KMS-11 (cell line): ENCODE measurements at regions not wholly inside any gene's neighbourhood (a gene's known extent, or its start where the extent isn't known, plus 50 kb on each side); places are given as distances from the start of the nearest gene placed in this dataset.

ENCODE experiments used
- H2AFZ ChIP-seq: fragments of 200-600 bp; sonication (generic); 2 replicates; pipeline ENCODE4 v1.6.1; 2016; ENCODE audit warnings: antibody characterized with exemption, mixed run types, low read depth
- H3K27ac ChIP-seq: fragments of 200-600 bp; sonication (generic); 2 replicates; pipeline ENCODE4 v1.6.1; 2016; ENCODE audit warnings: mild to moderate bottlenecking, mixed run types
- H3K27me3 ChIP-seq: fragments of 200-600 bp; sonication (generic); 2 replicates; pipeline ENCODE4 v1.6.1; 2017; ENCODE audit warnings: mild to moderate bottlenecking, low read depth, mixed run types, moderate library complexity; ENCODE audit not compliant: insufficient read depth
- H3K36me3 ChIP-seq: fragments of 200-600 bp; sonication (generic); 2 replicates; pipeline ENCODE4 v1.6.1; 2017; ENCODE audit warnings: mild to moderate bottlenecking, mixed run types; ENCODE audit not compliant: insufficient read depth
- H3K4me1 ChIP-seq: fragments of 200-600 bp; sonication (generic); 2 replicates; pipeline ENCODE4 v1.6.1; 2016; ENCODE audit warnings: mild to moderate bottlenecking, low read depth, mixed run types; ENCODE audit not compliant: poor library complexity, severe bottlenecking
- H3K4me2 ChIP-seq: fragments of 200-600 bp; sonication (generic); 2 replicates; pipeline ENCODE4 v1.7.0; 2016; ENCODE audit warnings: mild to moderate bottlenecking, mixed run types
- H3K4me3 ChIP-seq: fragments of 200-600 bp; sonication (generic); IDR thresholded peaks from 2 replicates; pipeline ENCODE4 v1.6.1; 2017; ENCODE audit warnings: low read depth, low read length, mixed read lengths; ENCODE audit not compliant: insufficient read depth
- H3K79me2 ChIP-seq: fragments of 200-600 bp; sonication (generic); 2 replicates; pipeline ENCODE4 v1.6.1; 2016; ENCODE audit warnings: low read depth, mixed run types; ENCODE audit not compliant: insufficient read depth
- H3K9ac ChIP-seq: fragments of 200-600 bp; sonication (generic); 2 replicates; pipeline ENCODE4 v1.6.1; 2016; ENCODE audit warnings: mild to moderate bottlenecking, mixed run types
- H4K20me1 ChIP-seq: fragments of 200-600 bp; sonication (generic); 2 replicates; pipeline ENCODE4 v1.6.1; 2016; ENCODE audit warnings: mild to moderate bottlenecking, mixed run types; ENCODE audit not compliant: insufficient read depth
- CTCF ChIP-seq: fragments of 200-600 bp; sonication (generic); conservative IDR thresholded peaks from 2 replicates; pipeline ENCODE4 v1.6.1; 2017; ENCODE audit warnings: low read depth, mild to moderate bottlenecking, antibody characterized with exemption, low read length, moderate library complexity, mixed read lengths

DNA sequence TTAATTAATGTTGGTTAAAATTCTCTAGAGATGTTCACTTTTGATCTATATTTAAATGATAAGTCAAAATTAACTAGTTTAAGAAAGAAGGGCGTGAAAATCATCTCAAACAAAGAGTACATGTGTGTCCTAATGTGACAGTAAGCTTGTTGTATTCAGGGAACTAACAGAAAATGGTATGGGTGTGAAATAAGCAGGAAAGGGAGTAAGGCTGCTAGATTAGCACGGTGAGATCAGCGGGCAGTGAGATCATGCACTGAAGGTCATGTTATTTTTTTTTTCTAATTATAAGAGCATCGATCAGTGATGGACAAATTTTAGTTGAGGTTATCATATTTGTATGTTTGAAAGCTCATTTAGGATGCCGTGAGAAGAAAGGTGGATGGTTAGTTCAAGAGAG is 430.8 kb downstream of the DIPK2A start:
- no peaks in the 10 kb centered on the region for H3K36me3 ChIP-seq
- no peaks in the 10 kb centered on the region for H3K79me2 ChIP-seq
- no peak overlapping the region for H2AFZ ChIP-seq
- H4K20me1 ChIP-seq, result no peaks in the 10 kb centered on the region
- TF ChIP-seq CTCF, result no peak
- H3K4me3 ChIP-seq, result no peak overlapping the region
- no peak overlapping the region for H3K27ac ChIP-seq
- no peak overlapping the region for H3K4me2 ChIP-seq
- no peaks in the 10 kb centered on the region for H3K4me1 ChIP-seq
- no peak overlapping the region for H3K9ac ChIP-seq
- no peaks in the 10 kb centered on the region for H3K27me3 ChIP-seq

DNA sequence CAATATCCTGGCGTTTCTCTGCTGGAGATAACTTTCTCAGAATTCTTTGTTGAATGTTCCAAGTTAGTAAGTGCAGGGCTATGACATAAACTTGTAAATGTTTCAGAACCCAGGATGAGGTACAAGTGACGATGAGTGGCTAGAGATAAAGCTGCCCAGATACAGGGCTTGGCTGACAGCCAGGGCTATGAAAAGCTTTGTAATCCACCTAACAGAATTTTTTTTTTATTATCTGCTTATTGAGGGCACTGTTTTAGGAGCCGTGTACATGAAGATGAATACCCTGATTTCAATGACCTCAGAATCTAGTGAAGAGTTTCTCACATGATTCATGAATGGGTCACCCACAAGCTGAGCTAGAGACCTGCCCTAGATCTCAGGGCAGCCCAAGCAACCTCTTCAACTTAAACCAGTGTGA is 431.4 kb downstream of the DIPK2A start:
- Histone ChIP-seq H3K79me2 (no peaks in the 10 kb centered on the region), H3K4me3 (no peak overlapping the region), H3K4me2 (no peak overlapping the region), H3K4me1 (no peaks in the 10 kb centered on the region), H3K36me3 (no peaks in the 10 kb centered on the region), H3K27ac (no peak overlapping the region), H2AFZ (no peak overlapping the region), H3K9ac (no peak overlapping the region), H3K27me3 (no peaks in the 10 kb centered on the region), H4K20me1 (no peaks in the 10 kb centered on the region)
- no peak for TF ChIP-seq CTCF

- no peak overlapping the region for H3K9ac ChIP-seq
- no peaks in the 10 kb centered on the region for H3K27me3 ChIP-seq
- no peak for TF ChIP-seq CTCF
- no peaks in the 10 kb centered on the region for H3K36me3 ChIP-seq
- H3K4me1 ChIP-seq, result no peaks in the 10 kb centered on the region
- no peak overlapping the region for H3K4me3 ChIP-seq
- no peak overlapping the region for H3K27ac ChIP-seq
- H3K4me2 ChIP-seq, result no peak overlapping the region
- H3K79me2 ChIP-seq, result no peaks in the 10 kb centered on the region
- H2AFZ ChIP-seq, result no peak overlapping the region
- H4K20me1 ChIP-seq, result no peaks in the 10 kb centered on the region
Measured at GRCh38 chr3:144407335-144407734, 435.7 kb downstream of the DIPK2A start.

DNA sequence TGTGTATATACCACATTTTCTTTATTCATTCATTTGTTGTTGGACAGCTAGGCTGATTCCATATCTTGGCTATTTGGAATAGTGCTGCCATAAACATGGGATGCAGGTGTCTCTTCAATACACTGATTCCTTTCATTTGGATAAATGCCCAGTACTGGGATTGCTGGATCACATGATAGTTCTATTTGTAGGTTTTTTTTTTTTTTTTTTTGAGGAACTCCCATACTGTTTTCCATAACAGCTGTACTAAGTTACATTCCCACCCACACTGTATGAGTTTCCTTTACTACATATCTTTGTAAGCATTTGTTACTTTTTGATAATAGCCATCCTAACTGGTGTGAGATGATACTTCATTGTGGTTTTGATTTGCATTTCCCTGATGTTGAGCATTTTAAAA is 437.7 kb downstream of the DIPK2A start:
- no peaks in the 10 kb centered on the region for H3K36me3 ChIP-seq
- no peaks in the 10 kb centered on the region for H3K27me3 ChIP-seq
- no peak for TF ChIP-seq CTCF
- no peak overlapping the region for H3K4me3 ChIP-seq
- no peaks in the 10 kb centered on the region for H3K4me1 ChIP-seq
- no peak overlapping the region for H2AFZ ChIP-seq
- H3K9ac ChIP-seq, result no peak overlapping the region
- no peak overlapping the region for H3K27ac ChIP-seq
- no peaks in the 10 kb centered on the region for H4K20me1 ChIP-seq
- H3K79me2 ChIP-seq, result no peaks in the 10 kb centered on the region
- no peak overlapping the region for H3K4me2 ChIP-seq

DNA sequence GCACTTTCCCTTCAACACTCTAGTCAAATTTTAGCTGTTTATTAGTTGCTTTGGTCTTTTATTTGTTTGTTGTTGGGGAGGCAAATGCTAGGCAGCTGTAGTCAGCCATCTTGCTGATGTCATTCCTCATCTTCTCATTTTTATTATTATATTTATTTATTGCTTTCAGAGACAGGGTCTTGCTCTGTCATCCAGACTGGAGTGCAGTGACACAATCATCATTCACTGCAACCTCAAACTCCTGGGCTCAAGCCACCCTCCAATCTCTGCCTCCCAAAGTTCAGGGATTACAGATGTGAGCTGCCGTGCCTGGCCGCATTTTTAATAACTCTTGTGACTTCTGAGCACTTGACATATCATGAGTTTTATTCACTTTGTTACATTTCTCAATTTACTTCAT is 441.4 kb downstream of the DIPK2A start:
- H2AFZ ChIP-seq, result no peak overlapping the region
- H3K79me2 ChIP-seq, result no peaks in the 10 kb centered on the region
- peaks cover 23% of the 10 kb centered on the region for H3K4me1 ChIP-seq
- H4K20me1 ChIP-seq, result no peaks in the 10 kb centered on the region
- H3K9ac ChIP-seq, result no peak overlapping the region
- H3K27ac ChIP-seq, result no peak overlapping the region
- no peak overlapping the region for H3K4me2 ChIP-seq
- TF ChIP-seq CTCF, result no peak
- H3K36me3 ChIP-seq, result no peaks in the 10 kb centered on the region
- H3K27me3 ChIP-seq, result no peaks in the 10 kb centered on the region
- H3K4me3 ChIP-seq, result no peak overlapping the region
